ENCODE measurements at regions not wholly inside any gene's neighbourhood (a gene's known extent, or its start where the extent isn't known, plus 50 kb on each side); places are given as distances from the start of the nearest gene placed in this dataset.

DNA sequence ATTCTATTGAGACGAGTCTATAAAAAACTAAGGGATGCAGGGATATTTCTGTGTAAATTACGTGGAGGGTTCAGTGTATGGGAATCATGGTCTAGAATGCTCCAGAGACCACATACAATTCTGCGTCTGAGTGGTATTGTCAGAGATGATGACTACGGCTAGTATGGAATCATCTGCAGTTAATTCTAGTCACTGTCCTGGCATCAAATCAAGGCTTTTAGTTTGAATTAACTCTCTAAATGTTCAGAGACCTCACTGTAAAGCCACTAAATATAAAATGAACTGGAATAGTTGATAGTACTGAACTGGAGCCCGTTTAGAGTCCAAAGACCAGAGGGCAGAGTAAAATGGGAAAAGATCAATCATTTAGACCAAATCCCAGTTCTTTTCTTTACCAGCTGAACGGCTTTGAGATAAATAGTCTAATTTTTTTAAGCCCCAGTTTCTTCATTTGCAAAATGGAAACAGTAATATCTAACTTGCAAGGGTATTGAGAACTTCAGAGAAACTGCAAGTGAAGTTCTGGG lies 599.8 kb downstream of the EBF1 start:
- Histone ChIP-seq H3K4me2 (replicated peaks; ENCODE audit: extremely low read depth, low read length, poor library complexity, severe bottlenecking) (no peak overlapping the region), H3K9me3 (replicated peaks in 1 of 2; ENCODE audit: control insufficient read depth in 1 of 2, insufficient read depth in 1 of 2, low read length in 2 of 2) (peaks cover 0 to 1% of the 10 kb centered on the region in 2 donors), H3K4me1 (ENCODE audit: control insufficient read depth in 1 of 2, insufficient read depth in 2 of 2, low read length in 2 of 2) (peaks cover 15 to 16% of the 10 kb centered on the region in 2 donors), H3K4me3 (replicated peaks in 1 of 3; ENCODE audit: low read depth in 2 of 3, low read length in 3 of 3) (no peak overlapping the region), H4K20me1 (ENCODE audit: insufficient read depth, low read length) (no peaks in the 10 kb centered on the region), H3K9ac (ENCODE audit: insufficient read depth, low read length, poor library complexity, severe bottlenecking) (no peak overlapping the region), H2AFZ (ENCODE audit: insufficient read depth, low read depth, low read length, poor library complexity, severe bottlenecking) (no peak overlapping the region), H3K27me3 (ENCODE audit: control insufficient read depth in 2 of 2, insufficient read depth in 2 of 2, low read length in 2 of 2) (no peaks in the 10 kb centered on the region), H3K36me3 (replicated peaks in 1 of 2; ENCODE audit: control insufficient read depth in 1 of 2, insufficient read depth in 2 of 2, low read length in 2 of 2) (no peaks in the 10 kb centered on the region), H3K79me2 (ENCODE audit: insufficient read depth, low read length) (no peaks in the 10 kb centered on the region), H3K27ac (ENCODE audit: low read depth in 1 of 2, low read length in 2 of 2) (no peak overlapping the region)
- no peak for TF ChIP-seq CTCF (IDR thresholded peaks at IDR 0.05)
- H3K27ac Mint-ChIP-seq, result no peak overlapping the region
- DNase-seq, result no peak
- H3K36me3 Mint-ChIP-seq, result no peaks in the 10 kb centered on the region
- peaks cover 10% of the 10 kb centered on the region for H3K4me1 Mint-ChIP-seq
- no peak overlapping the region for H3K4me3 Mint-ChIP-seq
- peaks cover 0 to under 1% (median 0%) of the 10 kb centered on the region in 3 donors for H3K27me3 Mint-ChIP-seq (ENCODE audit: low read depth in 3 of 3)
- no CpG with 5 or more reads among the region's 6 CpGs for WGBS (ENCODE audit: insufficient coverage)
- peaks cover under 1 to 7% (median 2%) of the 10 kb centered on the region in 7 donors for H3K9me3 Mint-ChIP-seq
- intact Hi-C loops (cut with micrococcal nuclease), result no loop called here

- Histone ChIP-seq H3K4me3 (replicated peaks in 1 of 3; ENCODE audit: low read depth in 2 of 3, low read length in 3 of 3) (no peak overlapping the region), H3K27ac (ENCODE audit: low read depth in 1 of 2, low read length in 2 of 2) (no peak overlapping the region), H3K4me1 (ENCODE audit: control insufficient read depth in 1 of 2, insufficient read depth in 2 of 2, low read length in 2 of 2) (peaks cover 15 to 16% of the 10 kb centered on the region in 2 donors), H4K20me1 (ENCODE audit: insufficient read depth, low read length) (no peaks in the 10 kb centered on the region), H2AFZ (ENCODE audit: insufficient read depth, low read depth, low read length, poor library complexity, severe bottlenecking) (no peak overlapping the region), H3K9ac (ENCODE audit: insufficient read depth, low read length, poor library complexity, severe bottlenecking) (no peak overlapping the region), H3K79me2 (ENCODE audit: insufficient read depth, low read length) (no peaks in the 10 kb centered on the region), H3K4me2 (replicated peaks; ENCODE audit: extremely low read depth, low read length, poor library complexity, severe bottlenecking) (no peak overlapping the region), H3K27me3 (ENCODE audit: control insufficient read depth in 2 of 2, insufficient read depth in 2 of 2, low read length in 2 of 2) (no peaks in the 10 kb centered on the region), H3K36me3 (replicated peaks in 1 of 2; ENCODE audit: control insufficient read depth in 1 of 2, insufficient read depth in 2 of 2, low read length in 2 of 2) (no peaks in the 10 kb centered on the region), H3K9me3 (replicated peaks in 1 of 2; ENCODE audit: control insufficient read depth in 1 of 2, insufficient read depth in 1 of 2, low read length in 2 of 2) (no peaks in the 10 kb centered on the region)
- H3K36me3 Mint-ChIP-seq, result no peaks in the 10 kb centered on the region
- H3K9me3 Mint-ChIP-seq, result peaks cover 0 to 5% (median 0%) of the 10 kb centered on the region in 7 donors
- no peaks in the 10 kb centered on the region for H3K27me3 Mint-ChIP-seq (ENCODE audit: low read depth in 3 of 3)
- no peak overlapping the region for H3K4me3 Mint-ChIP-seq
- intact Hi-C loops (cut with micrococcal nuclease), result no loop called here
- no peak for DNase-seq
- no peak overlapping the region for H3K27ac Mint-ChIP-seq
- TF ChIP-seq CTCF (IDR thresholded peaks at IDR 0.05), result no peak
- 95% methylated on average over 3 of the region's 10 CpGs for WGBS (ENCODE audit: insufficient coverage)
- H3K4me1 Mint-ChIP-seq, result peaks cover 10% of the 10 kb centered on the region
Measured at GRCh38 chr5:158499075-158499891, 600.4 kb downstream of the EBF1 start.
